GF-D8 (cell line): ENCODE measurements at regions not wholly inside any gene's neighbourhood (a gene's known extent, or its start where the extent isn't known, plus 50 kb on each side); places are given as distances from the start of the nearest gene placed in this dataset.

ENCODE experiments used
- DNase-seq: peaks from one replicate; lab custom pipeline; 2025; lab: John Stamatoyannopoulos, UW

- DNase-seq: no peak
These were observed 612.9 kb upstream of the DAB2 start for GRCh38 chr5:40037713-40038112.

GRCh38 chr5:40034441-40034840 lies 609.7 kb upstream of the DAB2 start:
- DNase-seq: no peak

- DNase-seq: no peak
These were observed 608.6 kb upstream of the DAB2 start for GRCh38 chr5:40033411-40033810.

- no peak for DNase-seq
These were observed 608.2 kb upstream of the DAB2 start for GRCh38 chr5:40033009-40033408.

- no peak for DNase-seq
These were observed 605.9 kb upstream of the DAB2 start for GRCh38 chr5:40030661-40031060.

- DNase-seq: no peak
These were observed 605.1 kb upstream of the DAB2 start for GRCh38 chr5:40029711-40030495.

GRCh38 chr5:40027400-40027799 lies 602.6 kb upstream of the DAB2 start:
- DNase-seq: no peak

GRCh38 chr5:40025586-40025985 lies 600.8 kb upstream of the DAB2 start:
- DNase-seq: no peak

- no peak for DNase-seq
These were observed 597.3 kb upstream of the DAB2 start for GRCh38 chr5:40022057-40022456.

- DNase-seq: no peak
These were observed 596.2 kb upstream of the DAB2 start for GRCh38 chr5:40021007-40021406.

GRCh38 chr5:40017918-40018317 lies 593.1 kb upstream of the DAB2 start:
- no peak for DNase-seq

- DNase-seq: no peak
These were observed 592.4 kb upstream of the DAB2 start for GRCh38 chr5:40017135-40017534.

GRCh38 chr5:40010436-40010835 lies 585.7 kb upstream of the DAB2 start:
- no peak for DNase-seq

- no peak for DNase-seq
These were observed 581.5 kb upstream of the DAB2 start for GRCh38 chr5:40006260-40006659.

GRCh38 chr5:40001796-40002195 lies 577.0 kb upstream of the DAB2 start:
- DNase-seq: no peak

GRCh38 chr5:39998518-39998917 lies 573.7 kb upstream of the DAB2 start:
- DNase-seq: no peak

- DNase-seq: no peak
These were observed 571.2 kb upstream of the DAB2 start for GRCh38 chr5:39995990-39996389.

- DNase-seq: no peak
These were observed 567.9 kb upstream of the DAB2 start for GRCh38 chr5:39992617-39993202.

- DNase-seq: no peak
These were observed 561.8 kb upstream of the DAB2 start for GRCh38 chr5:39986614-39987013.

GRCh38 chr5:39980056-39980455 lies 555.3 kb upstream of the DAB2 start:
- no peak for DNase-seq

GRCh38 chr5:39977066-39977655 lies 552.4 kb upstream of the DAB2 start:
- DNase-seq: no peak

GRCh38 chr5:39970117-39970798 lies 545.5 kb upstream of the DAB2 start:
- no peak for DNase-seq

- DNase-seq: no peak
These were observed 543.6 kb upstream of the DAB2 start for GRCh38 chr5:39968381-39968780.
